AG09319 (cell line): ENCODE measurements at regions not wholly inside any gene's neighbourhood (a gene's known extent, or its start where the extent isn't known, plus 50 kb on each side); places are given as distances from the start of the nearest gene placed in this dataset.

ENCODE experiments used
- DNase-seq: peaks from one replicate; pipeline ENCODE4 v3.0.0-alpha.2; 2010; ENCODE audit warnings: low read depth; ENCODE audit errors: extremely low read depth
- TF ChIP-seq, protein P1 (sequence below): IDR thresholded peaks from 2 replicates; pipeline ENCODE4 v1.5.1; 2011; ENCODE audit warnings: low read depth, mild to moderate bottlenecking, inconsistent platforms, low read length, moderate library complexity

DNA sequence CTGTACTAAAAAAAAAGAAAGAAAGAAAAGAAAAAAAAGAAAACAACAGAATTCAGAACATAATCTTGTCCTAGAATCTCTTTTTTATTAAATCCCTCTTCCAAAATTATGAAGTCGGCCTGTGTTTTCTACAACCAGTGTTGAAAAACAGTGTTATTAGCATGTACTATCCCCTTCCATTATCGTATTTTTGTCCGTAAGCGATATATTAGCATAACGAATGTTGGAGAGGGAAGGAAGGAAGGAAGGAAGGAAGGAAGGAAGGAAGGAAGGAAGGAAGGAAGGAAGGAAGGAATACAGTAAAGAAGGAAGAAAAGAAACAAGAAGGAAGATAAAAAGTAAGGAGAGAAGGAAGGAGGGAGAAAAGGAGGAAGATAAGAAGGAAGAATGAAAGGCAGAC lies 393.0 kb upstream of the TSHZ3 start:
- TF ChIP-seq, protein P1, sequence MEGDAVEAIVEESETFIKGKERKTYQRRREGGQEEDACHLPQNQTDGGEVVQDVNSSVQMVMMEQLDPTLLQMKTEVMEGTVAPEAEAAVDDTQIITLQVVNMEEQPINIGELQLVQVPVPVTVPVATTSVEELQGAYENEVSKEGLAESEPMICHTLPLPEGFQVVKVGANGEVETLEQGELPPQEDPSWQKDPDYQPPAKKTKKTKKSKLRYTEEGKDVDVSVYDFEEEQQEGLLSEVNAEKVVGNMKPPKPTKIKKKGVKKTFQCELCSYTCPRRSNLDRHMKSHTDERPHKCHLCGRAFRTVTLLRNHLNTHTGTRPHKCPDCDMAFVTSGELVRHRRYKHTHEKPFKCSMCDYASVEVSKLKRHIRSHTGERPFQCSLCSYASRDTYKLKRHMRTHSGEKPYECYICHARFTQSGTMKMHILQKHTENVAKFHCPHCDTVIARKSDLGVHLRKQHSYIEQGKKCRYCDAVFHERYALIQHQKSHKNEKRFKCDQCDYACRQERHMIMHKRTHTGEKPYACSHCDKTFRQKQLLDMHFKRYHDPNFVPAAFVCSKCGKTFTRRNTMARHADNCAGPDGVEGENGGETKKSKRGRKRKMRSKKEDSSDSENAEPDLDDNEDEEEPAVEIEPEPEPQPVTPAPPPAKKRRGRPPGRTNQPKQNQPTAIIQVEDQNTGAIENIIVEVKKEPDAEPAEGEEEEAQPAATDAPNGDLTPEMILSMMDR, result no peak
- no peak for DNase-seq

GRCh38 chr19:31745731-31746130 lies 396.5 kb upstream of the TSHZ3 start:
- DNase-seq, result no peak
- TF ChIP-seq, protein P1, result no peak

DNA sequence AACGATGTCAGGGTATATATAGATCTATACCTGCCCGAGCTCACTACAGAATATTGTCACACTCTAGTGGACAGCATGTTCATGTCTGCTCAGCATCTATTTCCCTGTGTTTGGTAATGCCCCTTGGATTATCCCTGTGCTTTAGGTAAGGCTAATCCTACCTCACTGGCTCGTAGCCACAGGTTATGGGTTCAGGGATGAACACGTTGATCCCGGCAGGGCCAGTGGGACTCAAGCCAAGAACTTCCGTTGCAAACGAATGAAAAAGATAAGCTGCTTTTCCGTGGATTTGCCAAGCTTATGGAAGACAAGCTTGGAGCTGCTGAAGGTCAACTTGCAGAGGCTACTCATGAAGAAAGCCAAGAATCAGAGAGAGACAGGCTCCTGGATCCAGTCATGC lies 400.0 kb upstream of the TSHZ3 start:
- no peak for DNase-seq
- TF ChIP-seq, protein P1, result no peak

DNA sequence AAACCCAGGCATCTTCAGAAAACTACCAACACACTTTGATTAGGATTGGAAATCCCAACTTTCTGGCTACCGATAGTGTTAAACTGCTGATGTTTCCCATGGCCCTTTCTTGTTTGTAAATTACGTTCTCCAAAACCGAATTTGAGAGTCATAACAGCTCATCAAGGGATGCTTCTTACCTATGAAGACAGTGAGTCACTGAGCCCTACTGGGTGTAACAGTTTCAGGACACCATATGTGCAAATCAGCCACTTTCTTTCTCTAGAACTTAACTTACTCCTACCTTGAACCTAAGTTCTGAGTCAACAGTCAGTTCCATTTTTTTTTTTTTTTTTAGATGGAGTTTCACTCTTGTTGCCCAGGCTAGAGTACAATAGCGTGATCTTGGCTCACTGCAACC lies 410.1 kb upstream of the TSHZ3 start:
- DNase-seq, result no peak
- TF ChIP-seq, protein P1, result no peak

DNA sequence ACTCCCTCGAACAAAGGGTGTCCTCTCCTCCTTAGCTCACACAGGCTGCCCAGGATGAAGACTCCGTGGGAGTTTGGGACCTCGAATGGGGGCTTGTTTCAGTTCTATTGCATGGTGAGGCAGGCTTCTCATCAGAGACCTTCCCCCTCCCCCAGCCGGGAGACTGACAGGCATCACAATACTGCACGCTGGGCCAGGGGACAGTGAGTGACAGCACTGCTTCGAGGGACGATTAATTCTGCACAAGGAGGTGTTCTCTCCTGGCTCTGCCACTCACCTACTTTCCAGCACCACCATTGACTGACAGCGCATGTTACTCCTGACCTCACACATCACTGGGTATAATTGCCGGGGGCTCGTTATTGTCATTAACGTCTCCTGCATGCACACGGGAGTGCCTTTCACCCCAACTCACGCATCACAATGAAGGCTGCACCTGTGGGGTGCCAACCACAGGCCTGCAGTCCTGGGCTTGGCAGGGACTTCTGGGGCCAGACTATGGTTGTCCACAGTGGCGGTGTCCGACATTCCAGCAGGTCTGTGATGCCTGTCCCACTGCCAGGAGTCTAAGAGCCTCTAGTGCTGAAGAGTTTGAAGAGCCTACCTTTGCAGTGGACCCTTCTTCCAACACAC lies 412.2 kb upstream of the TSHZ3 start:
- DNase-seq, result no peak
- TF ChIP-seq, protein P1, result no peak

GRCh38 chr19:31770223-31770622 lies 421.0 kb upstream of the TSHZ3 start:
- DNase-seq, result no peak
- TF ChIP-seq, protein P1, result no peak

DNA sequence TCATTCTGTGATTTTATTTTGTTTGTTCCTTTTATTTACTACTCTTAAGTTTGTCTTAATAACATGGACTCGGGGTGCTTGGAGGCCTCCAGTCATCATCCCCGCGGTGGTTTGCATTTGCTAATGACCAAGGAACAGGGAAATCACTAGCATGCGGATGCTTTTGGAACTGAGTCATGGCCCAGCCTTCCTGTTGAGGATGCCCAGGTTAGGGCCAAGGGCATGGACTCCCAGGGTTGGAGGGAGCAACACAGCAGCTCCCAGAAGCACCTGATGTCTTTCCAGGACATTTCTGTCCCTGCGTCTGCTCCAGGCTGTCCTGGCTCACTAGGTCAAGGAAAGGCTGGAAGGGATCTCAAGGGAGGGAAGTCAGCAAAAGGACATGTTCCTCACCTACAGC lies 423.7 kb upstream of the TSHZ3 start:
- TF ChIP-seq, protein P1, result no peak
- no peak for DNase-seq
